RWPE2 (cell line): ENCODE measurements at regions not wholly inside any gene's neighbourhood (a gene's known extent, or its start where the extent isn't known, plus 50 kb on each side); places are given as distances from the start of the nearest gene placed in this dataset.

ENCODE experiments used
- ATAC-seq: fragments of 200-7000 bp; cut with Tn5 transposase; 3 replicates; pipeline ENCODE4 v1.9.1; 2021; ENCODE audit warnings: low read depth
- DNase-seq: peaks from one replicate; pipeline ENCODE4 v3.0.0-alpha.2; 2020; ENCODE audit warnings: low spot score
- H3K27ac ChIP-seq: fragments of 450-650 bp; 2 replicates; pipeline ENCODE4 v1.5.1; 2017; ENCODE audit warnings: mild to moderate bottlenecking; ENCODE audit not compliant: poor library complexity, severe bottlenecking
- H3K27me3 ChIP-seq: fragments of 250-450 bp; sonication (Bioruptor Pico); 2 replicates; pipeline ENCODE4 v1.5.1; 2021; ENCODE audit warnings: mild to moderate bottlenecking, moderate library complexity; ENCODE audit not compliant: insufficient read depth, poor library complexity, severe bottlenecking
- H3K36me3 ChIP-seq: fragments of 250-450 bp; sonication (Bioruptor Pico); 2 replicates; pipeline ENCODE4 v1.5.1; 2020; ENCODE audit warnings: low read depth, mild to moderate bottlenecking, moderate library complexity
- H3K4me1 ChIP-seq: fragments of 250-450 bp; sonication (Bioruptor Pico); 2 replicates; pipeline ENCODE4 v1.5.1; 2021; ENCODE audit warnings: mild to moderate bottlenecking, moderate library complexity; ENCODE audit not compliant: insufficient read depth, poor library complexity, severe bottlenecking
- H3K4me3 ChIP-seq: fragments of 250-450 bp; sonication (Bioruptor Pico); 2 replicates; pipeline ENCODE4 v1.5.1; 2021; ENCODE audit warnings: mild to moderate bottlenecking, moderate library complexity; ENCODE audit not compliant: severe bottlenecking
- H3K9me3 ChIP-seq: fragments of 250-450 bp; sonication (Bioruptor Pico); 2 replicates; pipeline ENCODE4 v1.5.1; 2021; ENCODE audit warnings: mild to moderate bottlenecking, moderate library complexity; ENCODE audit not compliant: severe bottlenecking
- TF ChIP-seq, protein P1 (sequence below): fragments of 450-650 bp; IDR thresholded peaks from one replicate; pipeline ENCODE4 v1.5.1; 2017; ENCODE audit warnings: mild to moderate bottlenecking, moderate library complexity; ENCODE audit not compliant: poor library complexity, severe bottlenecking

GRCh38 chr7:67724435-67724834 is 727.8 kb downstream of the TYW1 start:
- H3K27me3 ChIP-seq: no peaks in the 10 kb centered on the region
- H3K36me3 ChIP-seq: no peaks in the 10 kb centered on the region
- H3K4me3 ChIP-seq: no peak overlapping the region
- ATAC-seq (no peak), DNase-seq (no peak)
- H3K27ac ChIP-seq: no peak overlapping the region
- H3K4me1 ChIP-seq: no peaks in the 10 kb centered on the region
- TF ChIP-seq, protein P1, sequence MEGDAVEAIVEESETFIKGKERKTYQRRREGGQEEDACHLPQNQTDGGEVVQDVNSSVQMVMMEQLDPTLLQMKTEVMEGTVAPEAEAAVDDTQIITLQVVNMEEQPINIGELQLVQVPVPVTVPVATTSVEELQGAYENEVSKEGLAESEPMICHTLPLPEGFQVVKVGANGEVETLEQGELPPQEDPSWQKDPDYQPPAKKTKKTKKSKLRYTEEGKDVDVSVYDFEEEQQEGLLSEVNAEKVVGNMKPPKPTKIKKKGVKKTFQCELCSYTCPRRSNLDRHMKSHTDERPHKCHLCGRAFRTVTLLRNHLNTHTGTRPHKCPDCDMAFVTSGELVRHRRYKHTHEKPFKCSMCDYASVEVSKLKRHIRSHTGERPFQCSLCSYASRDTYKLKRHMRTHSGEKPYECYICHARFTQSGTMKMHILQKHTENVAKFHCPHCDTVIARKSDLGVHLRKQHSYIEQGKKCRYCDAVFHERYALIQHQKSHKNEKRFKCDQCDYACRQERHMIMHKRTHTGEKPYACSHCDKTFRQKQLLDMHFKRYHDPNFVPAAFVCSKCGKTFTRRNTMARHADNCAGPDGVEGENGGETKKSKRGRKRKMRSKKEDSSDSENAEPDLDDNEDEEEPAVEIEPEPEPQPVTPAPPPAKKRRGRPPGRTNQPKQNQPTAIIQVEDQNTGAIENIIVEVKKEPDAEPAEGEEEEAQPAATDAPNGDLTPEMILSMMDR: no peak
- H3K9me3 ChIP-seq: no peaks in the 10 kb centered on the region

DNA sequence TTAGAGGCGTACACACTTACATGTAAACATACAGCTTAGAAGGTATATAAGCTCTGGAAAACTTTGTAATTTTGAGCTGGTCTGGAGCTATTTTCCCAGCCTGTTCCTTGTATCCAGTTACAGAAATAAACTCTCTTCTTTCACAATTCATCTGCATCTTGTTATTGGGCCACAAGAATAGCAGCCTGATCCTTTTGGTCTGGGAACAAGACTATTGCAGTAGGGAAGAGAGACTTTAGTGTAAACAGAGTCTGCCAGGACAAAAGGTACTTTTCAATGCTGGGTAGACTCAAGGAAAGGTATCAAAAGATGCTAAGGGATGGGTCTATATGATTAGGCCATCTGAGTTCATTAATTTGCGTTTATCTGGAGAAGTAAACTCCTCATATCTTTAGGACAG is 728.3 kb downstream of the TYW1 start:
- no peak overlapping the region for H3K27ac ChIP-seq
- H3K4me1 ChIP-seq: no peaks in the 10 kb centered on the region
- ATAC-seq: no peak
- H3K36me3 ChIP-seq: no peaks in the 10 kb centered on the region
- DNase-seq: no peak
- H3K4me3 ChIP-seq: no peak overlapping the region
- no peaks in the 10 kb centered on the region for H3K9me3 ChIP-seq
- H3K27me3 ChIP-seq: no peaks in the 10 kb centered on the region
- TF ChIP-seq, protein P1: no peak

DNA sequence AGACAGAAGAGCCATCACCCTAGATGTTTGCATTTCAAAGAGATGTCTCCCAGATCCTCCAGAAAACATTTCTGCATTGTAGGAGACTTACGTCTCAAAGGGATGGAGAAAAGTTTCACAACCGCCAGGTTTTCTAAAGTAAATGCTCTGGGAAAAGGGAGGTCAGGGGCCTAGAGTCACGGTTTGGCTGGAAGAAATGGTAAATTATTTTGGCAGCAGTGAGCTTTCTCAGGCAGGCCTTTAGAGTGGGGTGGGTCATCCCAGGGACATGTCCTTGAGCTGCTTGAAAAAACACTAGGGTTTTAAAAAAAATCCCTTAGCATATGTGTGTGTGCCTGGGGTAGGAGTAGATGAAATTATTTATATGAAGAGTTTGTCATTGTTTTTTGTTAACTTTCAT is 728.8 kb downstream of the TYW1 start:
- Histone ChIP-seq H3K27ac (no peak overlapping the region), H3K36me3 (no peaks in the 10 kb centered on the region), H3K4me1 (no peaks in the 10 kb centered on the region), H3K4me3 (no peak overlapping the region), H3K9me3 (no peaks in the 10 kb centered on the region), H3K27me3 (no peaks in the 10 kb centered on the region)
- ATAC-seq (no peak), DNase-seq (no peak)
- TF ChIP-seq, protein P1: no peak

GRCh38 chr7:67729771-67730170 is 733.1 kb downstream of the TYW1 start:
- H3K36me3 ChIP-seq: no peaks in the 10 kb centered on the region
- DNase-seq (no peak), ATAC-seq (no peak)
- H3K4me1 ChIP-seq: no peaks in the 10 kb centered on the region
- H3K27ac ChIP-seq: no peak overlapping the region
- TF ChIP-seq, protein P1: no peak
- H3K27me3 ChIP-seq: no peaks in the 10 kb centered on the region
- no peak overlapping the region for H3K4me3 ChIP-seq
- H3K9me3 ChIP-seq: no peaks in the 10 kb centered on the region

- ATAC-seq: no peak
- Histone ChIP-seq H3K36me3 (no peaks in the 10 kb centered on the region), H3K4me1 (no peaks in the 10 kb centered on the region), H3K27ac (no peak overlapping the region), H3K4me3 (no peak overlapping the region), H3K27me3 (no peaks in the 10 kb centered on the region), H3K9me3 (no peaks in the 10 kb centered on the region)
- DNase-seq: no peak
- TF ChIP-seq, protein P1: no peak
These were observed 735.1 kb downstream of the TYW1 start for GRCh38 chr7:67731704-67732103.
